K562 (cell line): ENCODE measurements at regions not wholly inside any gene's neighbourhood (a gene's known extent, or its start where the extent isn't known, plus 50 kb on each side); places are given as distances from the start of the nearest gene placed in this dataset.

Experiments
- ATAC-seq: fragments of 200-7000 bp; cut with Tn5 transposase; 3 replicates; pipeline ENCODE4 v1.9.1; 2020; ENCODE audit warnings: moderate library complexity
- BruUV-seq: library from RNA; stranded (reverse); fragments of 400-500 nt; replicated peaks from 2 replicates; lab custom pipeline; 2021; lab: Mats Ljungman, UMichigan
- CTCF ChIA-PET: fragments of 300-600 bp; formaldehyde crosslinking; extraction: SDS; loops from one replicate; lab custom pipeline; 2021; ENCODE audit warnings: low intra/inter-chr PET ratio; lab: Yijun Ruan, JAX
- POLR2A ChIA-PET: fragments of 300-600, 350-650 bp; sonication (Branson Sonifier 250); formaldehyde crosslinking; extraction: SDS; loops from one replicate; lab custom pipeline; 2021; ENCODE audit warnings: antibody characterized with exemption, inconsistent platforms; lab: Yijun Ruan, JAX
- DNase-seq, 4 experiments: peaks; one replicate each; pipeline versions ENCODE4 v3.0.0 to v3.0.0-alpha.2; 2011 to 2018; ENCODE audit warnings: low spot score in 3 of 4, mixed read lengths in 3 of 4; ENCODE audit errors: extremely low read depth in 1 of 4
- FAIRE-seq: peaks from 2 replicates; lab custom pipeline; 2011; peaks lifted over from hg19 to GRCh38; lab: Jason Lieb, UNC
- H2AFZ ChIP-seq: 2 replicates; pipeline ENCODE4 v1.6.0; 2011; ENCODE audit warnings: low read depth, low read length, control low read depth, inconsistent platforms
- H3K27ac ChIP-seq: fragments of 200-600 bp; 3 replicates; pipeline ENCODE4 v1.8.0; 2011; ENCODE audit warnings: low read depth, mild to moderate bottlenecking, control low read depth, inconsistent platforms, low read length, moderate library complexity, mixed read lengths; ENCODE audit errors: extremely low read depth
- H3K27me3 ChIP-seq, 2 experiments: fragments of 300-600 bp in 1 of 2; 2 replicates in 1 of 2; 3 replicates in 1 of 2; pipeline versions ENCODE4 v1.6.0 to v1.8.0; 2011; ENCODE audit warnings: inconsistent platforms in 2 of 2, low read length in 2 of 2, mild to moderate bottlenecking in 1 of 2, mixed read lengths in 1 of 2, moderate library complexity in 1 of 2; ENCODE audit not compliant: control insufficient read depth in 2 of 2, insufficient read depth in 2 of 2
- H3K36me3 ChIP-seq: fragments of 300-600 bp; 3 replicates; pipeline ENCODE4 v1.8.0; 2011; ENCODE audit warnings: mild to moderate bottlenecking, low read length, inconsistent platforms; ENCODE audit not compliant: control insufficient read depth, insufficient read depth
- H3K4me1 ChIP-seq, 2 experiments: fragments of 200-600 bp in 1 of 2; replicated peaks in 1 of 2; 2 replicates in 1 of 2; 3 replicates in 1 of 2; pipeline versions ENCODE4 v1.5.1 to v1.8.0; 2011; ENCODE audit warnings: inconsistent platforms in 2 of 2, low read length in 2 of 2, mild to moderate bottlenecking in 1 of 2, mixed read lengths in 1 of 2, moderate library complexity in 1 of 2; ENCODE audit not compliant: control insufficient read depth in 2 of 2, insufficient read depth in 2 of 2
- H3K4me2 ChIP-seq: 2 replicates; pipeline ENCODE4 v1.6.1; 2011; ENCODE audit warnings: low read length, control low read depth, inconsistent platforms, mixed read lengths; ENCODE audit not compliant: insufficient read depth
- H3K4me3 ChIP-seq: fragments of 200-600 bp; sonication (generic), shearing (Covaris generic); 2 replicates; pipeline ENCODE4 v1.5.1; 2016; ENCODE audit warnings: control low read depth, inconsistent platforms
- H3K79me2 ChIP-seq: fragments of 200-600 bp; 3 replicates; pipeline ENCODE4 v1.8.0; 2011; ENCODE audit warnings: low read length, inconsistent platforms; ENCODE audit not compliant: control insufficient read depth, insufficient read depth
- H3K9ac ChIP-seq, 2 experiments: 2 replicates each; pipeline versions ENCODE4 v1.6.0 to v1.6.1; 2011; ENCODE audit warnings: low read depth in 2 of 2, low read length in 2 of 2, control low read depth in 1 of 2, inconsistent platforms in 1 of 2, mild to moderate bottlenecking in 1 of 2, mixed read lengths in 1 of 2; ENCODE audit not compliant: insufficient read depth in 1 of 2
- H3K9me1 ChIP-seq: one replicate; pipeline ENCODE4 v1.6.0; 2011; ENCODE audit warnings: inconsistent platforms, mild to moderate bottlenecking, low read length, moderate library complexity; ENCODE audit not compliant: control insufficient read depth, insufficient read depth
- H3K9me3 ChIP-seq: replicated peaks from 2 replicates; pipeline ENCODE4 v1.5.1; 2011; ENCODE audit warnings: low read depth, low read length, inconsistent platforms; ENCODE audit not compliant: control insufficient read depth, insufficient read depth
- H4K20me1 ChIP-seq: replicated peaks from 2 replicates; pipeline ENCODE4 v1.6.1; 2011; ENCODE audit warnings: low read length, inconsistent platforms, mixed read lengths; ENCODE audit not compliant: control insufficient read depth, insufficient read depth
- ADNP ChIP-seq: fragments of 200-800 bp; sonication (Bioruptor generic); IDR thresholded peaks from 2 replicates; pipeline ENCODE4 v1.6.1; 2016; ENCODE audit warnings: missing genetic modification characterization, missing compliant biosample characterization
- CAMTA2 ChIP-seq: fragments of 250-450 bp; sonication (Bioruptor Pico); conservative IDR thresholded peaks from 2 replicates; pipeline ENCODE4 v1.5.1; 2022
- CCNT2 ChIP-seq: IDR thresholded peaks from 2 replicates; pipeline ENCODE4 v1.6.1; 2011; ENCODE audit warnings: borderline replicate concordance, low read depth, mild to moderate bottlenecking, moderate library complexity, mixed read lengths, low read length; ENCODE audit not compliant: insufficient read length; ENCODE audit errors: extremely low read depth
- DNMT1 ChIP-seq: fragments of 450-650 bp; IDR thresholded peaks from 2 replicates; pipeline ENCODE4 v1.6.1; 2016; ENCODE audit warnings: antibody characterized with exemption, mild to moderate bottlenecking
- ELF4 ChIP-seq: fragments of 450-650 bp; formaldehyde crosslinking; IDR thresholded peaks from 2 replicates; pipeline ENCODE4 v1.4.0; 2022; ENCODE audit warnings: missing genetic modification characterization
- ZBED1 ChIP-seq: IDR thresholded peaks from 2 replicates; pipeline ENCODE4 v1.6.1; 2014
- ZNF121 ChIP-seq: sonication (generic); formaldehyde crosslinking; conservative IDR thresholded peaks from 2 replicates; pipeline ENCODE4 v1.8.0; 2022; ENCODE audit warnings: missing genetic modification reagents
- WGBS: fragments of 100-300 bp; shearing (Covaris generic); methylation state at CpG from one replicate; pipeline ENCODE4 v1.1.6; 2016; ENCODE audit warnings: low coverage, mixed read lengths; ENCODE audit not compliant: insufficient coverage; ENCODE audit errors: missing lambda C conversion rate; 5-methylcytosine and 5-hydroxymethylcytosine counted together
- in situ Hi-C: fragments of 300-500 bp; cut with MboI; formaldehyde crosslinking; loops from 4 replicates; pipeline ENCODE4 v1.15.0; 2018; ENCODE audit warnings: inconsistent platforms, mixed read lengths
- intact Hi-C: fragments of 100-400 bp; cut with micrococcal nuclease; formaldehyde crosslinking; loops from 2 replicates; pipeline ENCODE4 v1.14.2; 2022
- TF ChIP-seq, protein P1 (sequence below): sonication (generic); formaldehyde crosslinking; IDR thresholded peaks from 2 replicates; pipeline ENCODE4 v1.8.0; 2023; ENCODE audit warnings: mild to moderate bottlenecking, missing genetic modification reagents
- TF ChIP-seq, protein P2 (sequence below): fragments of 150-350 bp; IDR thresholded peaks from 2 replicates; pipeline ENCODE4 v1.6.1; 2014; ENCODE audit warnings: low read depth, mild to moderate bottlenecking, low read length, borderline replicate concordance
- TF ChIP-seq, protein P3 (sequence below): fragments of 450-650 bp; IDR thresholded peaks from 2 replicates; pipeline ENCODE4 v1.6.1; 2016; ENCODE audit warnings: low read depth, mild to moderate bottlenecking, moderate library complexity

DNA sequence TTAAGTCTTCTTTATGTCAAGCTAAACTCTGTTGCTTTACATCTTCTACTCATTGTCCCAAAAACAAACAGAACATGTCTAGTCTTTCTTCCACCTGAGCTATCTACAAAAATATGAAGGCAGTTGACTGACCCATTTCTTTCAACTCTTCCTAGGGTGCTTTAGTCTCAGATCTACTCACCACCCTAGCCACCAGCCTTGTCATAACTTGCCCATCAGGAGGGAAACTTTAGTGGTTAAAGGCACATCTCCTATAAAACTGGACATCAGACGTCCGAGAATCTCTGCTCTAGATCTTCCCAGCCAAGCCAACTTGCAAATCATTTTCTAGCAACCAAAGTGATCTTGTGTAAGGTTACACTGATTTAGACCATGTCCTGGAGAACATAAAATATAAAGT is 205.0 kb downstream of the ACTL7B start (continued):
- TF ChIP-seq, protein P1, sequence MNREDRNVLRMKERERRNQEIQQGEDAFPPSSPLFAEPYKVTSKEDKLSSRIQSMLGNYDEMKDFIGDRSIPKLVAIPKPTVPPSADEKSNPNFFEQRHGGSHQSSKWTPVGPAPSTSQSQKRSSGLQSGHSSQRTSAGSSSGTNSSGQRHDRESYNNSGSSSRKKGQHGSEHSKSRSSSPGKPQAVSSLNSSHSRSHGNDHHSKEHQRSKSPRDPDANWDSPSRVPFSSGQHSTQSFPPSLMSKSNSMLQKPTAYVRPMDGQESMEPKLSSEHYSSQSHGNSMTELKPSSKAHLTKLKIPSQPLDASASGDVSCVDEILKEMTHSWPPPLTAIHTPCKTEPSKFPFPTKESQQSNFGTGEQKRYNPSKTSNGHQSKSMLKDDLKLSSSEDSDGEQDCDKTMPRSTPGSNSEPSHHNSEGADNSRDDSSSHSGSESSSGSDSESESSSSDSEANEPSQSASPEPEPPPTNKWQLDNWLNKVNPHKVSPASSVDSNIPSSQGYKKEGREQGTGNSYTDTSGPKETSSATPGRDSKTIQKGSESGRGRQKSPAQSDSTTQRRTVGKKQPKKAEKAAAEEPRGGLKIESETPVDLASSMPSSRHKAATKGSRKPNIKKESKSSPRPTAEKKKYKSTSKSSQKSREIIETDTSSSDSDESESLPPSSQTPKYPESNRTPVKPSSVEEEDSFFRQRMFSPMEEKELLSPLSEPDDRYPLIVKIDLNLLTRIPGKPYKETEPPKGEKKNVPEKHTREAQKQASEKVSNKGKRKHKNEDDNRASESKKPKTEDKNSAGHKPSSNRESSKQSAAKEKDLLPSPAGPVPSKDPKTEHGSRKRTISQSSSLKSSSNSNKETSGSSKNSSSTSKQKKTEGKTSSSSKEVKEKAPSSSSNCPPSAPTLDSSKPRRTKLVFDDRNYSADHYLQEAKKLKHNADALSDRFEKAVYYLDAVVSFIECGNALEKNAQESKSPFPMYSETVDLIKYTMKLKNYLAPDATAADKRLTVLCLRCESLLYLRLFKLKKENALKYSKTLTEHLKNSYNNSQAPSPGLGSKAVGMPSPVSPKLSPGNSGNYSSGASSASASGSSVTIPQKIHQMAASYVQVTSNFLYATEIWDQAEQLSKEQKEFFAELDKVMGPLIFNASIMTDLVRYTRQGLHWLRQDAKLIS (CRISPR knock-in tag): no peak
- TF ChIP-seq CCNT2: no peak

DNA sequence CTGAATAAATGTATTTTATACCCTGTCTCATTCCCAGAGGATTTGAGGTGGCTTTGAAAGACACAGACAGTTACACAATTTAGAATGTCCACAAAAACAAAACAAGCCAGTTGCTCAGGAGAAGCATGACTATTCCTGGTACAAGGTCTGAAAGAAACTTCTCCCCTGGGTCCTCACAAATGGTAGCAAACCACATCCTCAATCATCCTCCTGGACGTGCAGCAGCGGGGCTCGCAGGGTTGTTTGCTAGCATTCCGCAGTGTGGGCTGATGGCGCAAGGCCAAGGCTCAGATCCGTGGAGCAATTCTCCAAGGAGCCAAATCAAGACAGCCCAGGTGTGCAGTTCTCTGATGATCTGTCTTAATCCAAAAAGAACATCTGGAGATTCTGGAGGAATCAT is 210.3 kb downstream of the ACTL7B start:
- no peak for ATAC-seq
- intact Hi-C loops: no loop called here

More for the DNA sequence above, 210.3 kb downstream of the ACTL7B start:
- Histone ChIP-seq H3K27me3 (no peaks in the 10 kb centered on the region), H4K20me1 (no peaks in the 10 kb centered on the region), H3K27ac (no peak overlapping the region), H3K4me1 (no peaks in the 10 kb centered on the region), H2AFZ (no peak overlapping the region), H3K9ac (no peak overlapping the region), H3K79me2 (no peaks in the 10 kb centered on the region), H3K4me2 (no peak overlapping the region), H3K9me3 (no peaks in the 10 kb centered on the region), H3K9me1 (no peaks in the 10 kb centered on the region), H3K4me3 (no peak overlapping the region), H3K36me3 (no peaks in the 10 kb centered on the region)
- DNase-seq (no peak), FAIRE-seq (no peak)
- CTCF ChIA-PET: no interaction called here
- in situ Hi-C loops: no loop called here
- POLR2A ChIA-PET: no interaction called here
- no peak for TF ChIP-seq ELF4 (CRISPR knock-in tag)
- no peak for TF ChIP-seq ZBED1
- TF ChIP-seq, protein P2, sequence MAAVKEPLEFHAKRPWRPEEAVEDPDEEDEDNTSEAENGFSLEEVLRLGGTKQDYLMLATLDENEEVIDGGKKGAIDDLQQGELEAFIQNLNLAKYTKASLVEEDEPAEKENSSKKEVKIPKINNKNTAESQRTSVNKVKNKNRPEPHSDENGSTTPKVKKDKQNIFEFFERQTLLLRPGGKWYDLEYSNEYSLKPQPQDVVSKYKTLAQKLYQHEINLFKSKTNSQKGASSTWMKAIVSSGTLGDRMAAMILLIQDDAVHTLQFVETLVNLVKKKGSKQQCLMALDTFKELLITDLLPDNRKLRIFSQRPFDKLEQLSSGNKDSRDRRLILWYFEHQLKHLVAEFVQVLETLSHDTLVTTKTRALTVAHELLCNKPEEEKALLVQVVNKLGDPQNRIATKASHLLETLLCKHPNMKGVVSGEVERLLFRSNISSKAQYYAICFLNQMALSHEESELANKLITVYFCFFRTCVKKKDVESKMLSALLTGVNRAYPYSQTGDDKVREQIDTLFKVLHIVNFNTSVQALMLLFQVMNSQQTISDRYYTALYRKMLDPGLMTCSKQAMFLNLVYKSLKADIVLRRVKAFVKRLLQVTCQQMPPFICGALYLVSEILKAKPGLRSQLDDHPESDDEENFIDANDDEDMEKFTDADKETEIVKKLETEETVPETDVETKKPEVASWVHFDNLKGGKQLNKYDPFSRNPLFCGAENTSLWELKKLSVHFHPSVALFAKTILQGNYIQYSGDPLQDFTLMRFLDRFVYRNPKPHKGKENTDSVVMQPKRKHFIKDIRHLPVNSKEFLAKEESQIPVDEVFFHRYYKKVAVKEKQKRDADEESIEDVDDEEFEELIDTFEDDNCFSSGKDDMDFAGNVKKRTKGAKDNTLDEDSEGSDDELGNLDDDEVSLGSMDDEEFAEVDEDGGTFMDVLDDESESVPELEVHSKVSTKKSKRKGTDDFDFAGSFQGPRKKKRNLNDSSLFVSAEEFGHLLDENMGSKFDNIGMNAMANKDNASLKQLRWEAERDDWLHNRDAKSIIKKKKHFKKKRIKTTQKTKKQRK: no peak
- no peak for TF ChIP-seq ADNP (tag)
- TF ChIP-seq, protein P3, sequence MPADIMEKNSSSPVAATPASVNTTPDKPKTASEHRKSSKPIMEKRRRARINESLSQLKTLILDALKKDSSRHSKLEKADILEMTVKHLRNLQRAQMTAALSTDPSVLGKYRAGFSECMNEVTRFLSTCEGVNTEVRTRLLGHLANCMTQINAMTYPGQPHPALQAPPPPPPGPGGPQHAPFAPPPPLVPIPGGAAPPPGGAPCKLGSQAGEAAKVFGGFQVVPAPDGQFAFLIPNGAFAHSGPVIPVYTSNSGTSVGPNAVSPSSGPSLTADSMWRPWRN: no peak
- no peak for TF ChIP-seq DNMT1
- TF ChIP-seq CAMTA2 (CRISPR knock-in tag): no peak
- TF ChIP-seq ZNF121: no peak
- no TSS peak for BruUV-seq
- 1% methylated on average over 6 of the region's 6 CpGs for WGBS
